ENCODE measurements at regions not wholly inside any gene's neighbourhood (a gene's known extent, or its start where the extent isn't known, plus 50 kb on each side); places are given as distances from the start of the nearest gene placed in this dataset.

DNA sequence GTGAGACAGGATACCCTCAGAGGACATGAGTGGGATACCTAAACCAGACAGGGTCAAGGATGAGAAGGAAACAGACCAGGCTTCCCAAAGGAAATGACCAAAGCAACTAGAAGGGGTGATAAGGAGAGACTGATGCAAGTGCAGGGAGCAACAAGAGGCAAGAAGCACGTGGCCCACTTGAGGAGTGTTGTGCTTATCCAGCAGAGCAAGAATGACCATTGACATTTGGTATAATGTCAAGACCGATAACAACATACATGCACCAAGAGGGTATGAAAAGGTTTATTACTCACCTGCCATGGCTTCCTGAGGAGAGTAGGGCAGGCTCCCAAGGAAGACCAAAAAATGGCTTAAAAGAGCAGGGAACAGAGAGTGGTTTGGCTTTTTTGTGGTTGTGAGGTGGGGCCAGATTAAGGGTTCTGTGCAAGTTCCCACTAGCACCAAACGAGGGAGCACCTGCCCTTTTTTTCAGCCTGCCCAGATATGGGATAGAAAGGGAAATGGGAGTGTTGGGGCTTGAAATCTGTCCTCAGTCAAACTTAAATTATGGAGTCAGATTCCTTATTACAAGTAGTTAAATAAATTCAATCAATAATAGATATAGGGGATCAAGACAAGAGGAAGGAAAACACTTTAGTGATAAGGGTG, 513.6 kb downstream of the RASEF start (continued):
- no peak for TF ChIP-seq NFE2L1 (tag; IDR thresholded peaks at IDR 0.05; ENCODE audit: borderline replicate concordance, low read depth)
- no peak for TF ChIP-seq GTF3C2 (IDR thresholded peaks at IDR 0.05; ENCODE audit: borderline replicate concordance, extremely low read depth, insufficient read length)
- no peak for TF ChIP-seq ZNF384 (IDR thresholded peaks at IDR 0.05; ENCODE audit: low read depth, low read length)
- no peak for TF ChIP-seq ZNF24 (IDR thresholded peaks at IDR 0.05)

- H3K4me1 ChIP-seq (replicated peaks in 1 of 2; ENCODE audit: control insufficient read depth in 2 of 2, insufficient read depth in 2 of 2, low read length in 2 of 2): no peaks in the 10 kb centered on the region
- H3K4me2 ChIP-seq (ENCODE audit: insufficient read depth, low read length): no peak overlapping the region
- in situ Hi-C loops (cut with MboI) (no loop called here), intact Hi-C loops (cut with micrococcal nuclease) (no loop called here)
- ATAC-seq (no peak), FAIRE-seq (no peak), DNase-seq (ENCODE audit: extremely low read depth in 1 of 4, low spot score in 3 of 4) (no peak)
- H3K79me2 ChIP-seq (ENCODE audit: control insufficient read depth, insufficient read depth, low read length): no peaks in the 10 kb centered on the region
- POLR2A ChIA-PET: no interaction called here
- H3K9ac ChIP-seq (ENCODE audit: insufficient read depth in 1 of 2, low read depth in 2 of 2, low read length in 2 of 2): no peak overlapping the region
- H2AFZ ChIP-seq (ENCODE audit: low read depth, low read length): no peak overlapping the region
- CTCF ChIA-PET (ENCODE audit: low intra/inter-chr PET ratio): no interaction called here
- no TSS peak for BruUV-seq (replicated peaks)
- H3K27me3 ChIP-seq (ENCODE audit: control insufficient read depth in 2 of 2, insufficient read depth in 2 of 2, low read length in 2 of 2): no peaks in the 10 kb centered on the region
- no peak overlapping the region for H3K4me3 ChIP-seq
- H3K27ac ChIP-seq (ENCODE audit: extremely low read depth, low read depth, low read length): no peak overlapping the region
- no peaks in the 10 kb centered on the region for H3K9me3 ChIP-seq (replicated peaks; ENCODE audit: control insufficient read depth, insufficient read depth, low read depth, low read length)
- no peaks in the 10 kb centered on the region for H3K9me1 ChIP-seq (ENCODE audit: control insufficient read depth, insufficient read depth, low read length)
- WGBS (ENCODE audit: insufficient coverage, low coverage, missing lambda C conversion rate): 0% methylated on average over 2 of the region's 2 CpGs
- H4K20me1 ChIP-seq (replicated peaks; ENCODE audit: control insufficient read depth, insufficient read depth, low read length): no peaks in the 10 kb centered on the region
- no peaks in the 10 kb centered on the region for H3K36me3 ChIP-seq (ENCODE audit: control insufficient read depth, insufficient read depth, low read length)
- TF ChIP-seq TOE1 (IDR thresholded peaks at IDR 0.05; ENCODE audit: borderline replicate concordance): no peak
- no peak for TF ChIP-seq TOE1 (CRISPR knock-in tag; IDR thresholded peaks at IDR 0.05; ENCODE audit: borderline replicate concordance, low read depth)
- TF ChIP-seq, protein P1, sequence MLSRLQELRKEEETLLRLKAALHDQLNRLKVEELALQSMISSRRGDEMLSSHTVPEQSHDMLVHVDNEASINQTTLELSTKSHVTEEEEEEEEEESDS (CRISPR knock-in tag; IDR thresholded peaks at IDR 0.05): no peak
- TF ChIP-seq TBL1XR1 (IDR thresholded peaks at IDR 0.05; ENCODE audit: low read length in 2 of 2): no peak
- no peak for TF ChIP-seq ZNF740 (CRISPR knock-in tag; IDR thresholded peaks at IDR 0.05)
- TF ChIP-seq ZNF740 (tag; IDR thresholded peaks at IDR 0.05): no peak
- no peak for TF ChIP-seq MYNN (IDR thresholded peaks at IDR 0.05)
- no peak for TF ChIP-seq MYNN (CRISPR knock-in tag; IDR thresholded peaks at IDR 0.05)
- no peak for TF ChIP-seq ID3 (CRISPR knock-in tag; IDR thresholded peaks at IDR 0.05)
- no peak for TF ChIP-seq ID3 (tag; IDR thresholded peaks at IDR 0.05)
- TF ChIP-seq ZNF695 (CRISPR knock-in tag; IDR thresholded peaks at IDR 0.05): no peak
- TF ChIP-seq CBX1 (IDR thresholded peaks at IDR 0.05; ENCODE audit: low read depth): no peak
- TF ChIP-seq ZFX (CRISPR knock-in tag; IDR thresholded peaks at IDR 0.05): no peak
- TF ChIP-seq TFAM (CRISPR knock-in tag; conservative IDR thresholded peaks at IDR 0.05): no peak
- no peak for TF ChIP-seq EZH2 (IDR thresholded peaks at IDR 0.05; ENCODE audit: borderline replicate concordance, low read depth, low read length)
Observed at GRCh38 chr9:82552784-82553183, 510.2 kb downstream of the RASEF start.

Measured in K562 (cell line).